ENCODE measurements at regions not wholly inside any gene's neighbourhood (a gene's known extent, or its start where the extent isn't known, plus 50 kb on each side); places are given as distances from the start of the nearest gene placed in this dataset.

DNA sequence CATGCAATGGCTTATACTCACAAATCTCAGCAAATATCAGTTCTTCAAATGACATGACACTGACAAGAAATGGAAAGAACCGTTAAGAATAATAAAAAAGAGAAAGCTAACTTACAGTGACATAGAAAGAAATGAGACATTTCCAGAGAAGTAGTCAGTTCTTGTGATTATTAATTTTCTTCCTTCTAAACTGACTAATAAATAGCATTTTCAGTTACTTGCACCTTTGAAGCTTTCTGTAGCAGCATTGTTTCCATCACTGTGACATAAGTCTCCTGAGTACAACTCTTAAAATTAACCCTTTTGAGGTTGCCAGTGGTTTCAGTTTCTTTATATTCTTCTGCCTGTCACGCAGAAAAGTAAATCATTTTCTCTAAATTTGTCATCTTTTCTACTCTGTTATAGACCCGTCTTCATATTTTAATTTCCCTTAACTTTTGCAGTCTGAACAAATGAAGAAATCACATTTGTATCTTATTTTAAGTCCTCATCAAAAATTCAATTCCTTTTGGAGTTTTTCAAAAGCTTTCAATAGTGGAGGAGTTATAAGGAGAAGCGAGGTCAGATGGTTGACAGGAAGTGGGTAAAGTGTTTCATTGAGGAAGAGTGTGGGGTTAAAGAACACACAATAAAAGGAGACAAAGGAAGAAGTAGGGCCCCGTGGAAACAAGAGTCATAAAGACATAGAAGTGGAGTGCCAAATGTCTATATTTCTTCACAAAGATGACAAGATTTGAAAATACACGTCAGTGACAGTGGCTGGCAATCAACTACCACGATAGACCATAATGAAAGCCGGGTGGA lies 57.9 kb upstream of the S1PR1 start (continued):
- TF ChIP-seq ZNF384 (IDR thresholded peaks at IDR 0.05; ENCODE audit: borderline replicate concordance, low read depth, low read length) (no peak), POLR2AphosphoS5 (IDR thresholded peaks at IDR 0.05; ENCODE audit: low read length) (no peak), PRDM15 (CRISPR knock-in tag; IDR thresholded peaks at IDR 0.05) (no peak), NR2C1 (IDR thresholded peaks at IDR 0.05) (no peak), POLR2A (IDR thresholded peaks at IDR 0.05; ENCODE audit: low read depth, low read length) (no peak), BHLHE40 (IDR thresholded peaks at IDR 0.05; ENCODE audit: borderline replicate concordance in 1 of 2, low read depth in 2 of 2, low read length in 1 of 2) (peak; percentile 64 to 72; a peak in 3 of 4 replicates), MEF2B (IDR thresholded peaks at IDR 0.05; ENCODE audit: partially characterized antibody, poor library complexity, severe bottlenecking) (peak; percentile 87), MTA2 (IDR thresholded peaks at IDR 0.05; ENCODE audit: low read depth) (peak; percentile 96), RAD21 (IDR thresholded peaks at IDR 0.05; ENCODE audit: insufficient read depth, low read depth, low read length) (peak; percentile 15; the same call in 1 of the 2 replicates), SUPT20H (IDR thresholded peaks at IDR 0.05; ENCODE audit: borderline replicate concordance, control insufficient read depth, low read depth, low read length) (no peak), CBX5 (IDR thresholded peaks at IDR 0.05; ENCODE audit: low read depth) (peak; percentile 92; the same call in 1 of the 2 replicates), CEBPZ (IDR thresholded peaks at IDR 0.05; ENCODE audit: low read depth, low read length) (no peak), TCF7 (IDR thresholded peaks at IDR 0.05; ENCODE audit: borderline replicate concordance) (peak; percentile 97), E2F4 (IDR thresholded peaks at IDR 0.05; ENCODE audit: low read depth, low read length) (no peak), ZBTB33 (IDR thresholded peaks at IDR 0.05) (no peak)
- TF ChIP-seq, protein P1, sequence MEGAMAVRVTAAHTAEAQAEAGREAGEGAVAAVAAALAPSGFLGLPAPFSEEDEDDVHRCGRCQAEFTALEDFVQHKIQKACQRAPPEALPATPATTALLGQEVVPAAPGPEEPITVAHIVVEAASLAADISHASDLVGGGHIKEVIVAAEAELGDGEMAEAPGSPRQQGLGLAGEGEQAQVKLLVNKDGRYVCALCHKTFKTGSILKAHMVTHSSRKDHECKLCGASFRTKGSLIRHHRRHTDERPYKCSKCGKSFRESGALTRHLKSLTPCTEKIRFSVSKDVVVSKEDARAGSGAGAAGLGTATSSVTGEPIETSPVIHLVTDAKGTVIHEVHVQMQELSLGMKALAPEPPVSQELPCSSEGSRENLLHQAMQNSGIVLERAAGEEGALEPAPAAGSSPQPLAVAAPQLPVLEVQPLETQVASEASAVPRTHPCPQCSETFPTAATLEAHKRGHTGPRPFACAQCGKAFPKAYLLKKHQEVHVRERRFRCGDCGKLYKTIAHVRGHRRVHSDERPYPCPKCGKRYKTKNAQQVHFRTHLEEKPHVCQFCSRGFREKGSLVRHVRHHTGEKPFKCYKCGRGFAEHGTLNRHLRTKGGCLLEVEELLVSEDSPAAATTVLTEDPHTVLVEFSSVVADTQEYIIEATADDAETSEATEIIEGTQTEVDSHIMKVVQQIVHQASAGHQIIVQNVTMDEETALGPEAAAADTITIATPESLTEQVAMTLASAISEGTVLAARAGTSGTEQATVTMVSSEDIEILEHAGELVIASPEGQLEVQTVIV (IDR thresholded peaks at IDR 0.05; ENCODE audit: borderline replicate concordance, partially characterized antibody) = no peak
